DMS114 treated with DMSO at 0.1 percent for 48 hours (cell line): ENCODE measurements at regions not wholly inside any gene's neighbourhood (a gene's known extent, or its start where the extent isn't known, plus 50 kb on each side); places are given as distances from the start of the nearest gene placed in this dataset.

ENCODE experiments used
- DNase-seq: peaks from one replicate; lab custom pipeline; 2025; ENCODE audit not compliant: unreplicated experiment; lab: John Stamatoyannopoulos, UW

DNA sequence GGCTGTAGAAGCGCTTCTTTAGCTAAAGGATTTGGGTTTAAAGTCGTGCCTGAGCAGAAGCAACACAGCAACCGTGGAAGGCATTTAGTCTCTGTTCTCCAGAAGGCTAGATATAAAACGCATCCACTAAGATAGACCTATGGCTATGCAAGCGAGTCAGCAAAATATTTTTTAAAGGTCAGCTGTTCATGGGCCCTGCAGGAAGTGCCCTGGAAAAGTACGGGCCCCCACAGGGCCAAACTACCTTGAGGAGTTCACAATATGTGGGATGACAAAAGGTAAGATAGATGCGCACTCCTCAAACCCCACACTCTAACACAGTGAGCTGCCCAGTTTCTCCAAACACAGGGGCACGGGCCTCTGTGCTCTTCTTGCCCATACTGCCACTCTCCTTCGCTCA is 261.6 kb downstream of the VPS13C start:
- DNase-seq, result no peak

GRCh38 chr15:61796056-61796455 is 264.2 kb downstream of the VPS13C start:
- no peak for DNase-seq

DNA sequence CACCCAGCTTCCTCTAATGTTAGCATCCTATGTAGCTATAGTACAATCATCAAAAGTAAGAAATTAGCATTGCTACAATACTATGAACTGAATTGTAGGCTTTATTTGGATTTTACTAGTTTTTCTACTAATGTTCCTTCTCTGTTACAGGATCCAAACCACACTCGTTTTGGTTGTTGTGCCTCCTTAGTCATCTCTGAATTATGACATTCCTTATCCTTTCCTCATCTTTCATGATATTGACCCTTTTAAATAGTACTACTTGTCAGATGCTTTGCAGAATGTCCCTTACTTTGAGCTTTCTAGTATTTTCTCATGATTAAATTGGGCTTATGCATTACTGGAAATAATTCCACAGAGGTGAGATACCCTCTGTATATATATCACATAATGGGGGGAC is 265.4 kb downstream of the VPS13C start:
- DNase-seq, result no peak

DNA sequence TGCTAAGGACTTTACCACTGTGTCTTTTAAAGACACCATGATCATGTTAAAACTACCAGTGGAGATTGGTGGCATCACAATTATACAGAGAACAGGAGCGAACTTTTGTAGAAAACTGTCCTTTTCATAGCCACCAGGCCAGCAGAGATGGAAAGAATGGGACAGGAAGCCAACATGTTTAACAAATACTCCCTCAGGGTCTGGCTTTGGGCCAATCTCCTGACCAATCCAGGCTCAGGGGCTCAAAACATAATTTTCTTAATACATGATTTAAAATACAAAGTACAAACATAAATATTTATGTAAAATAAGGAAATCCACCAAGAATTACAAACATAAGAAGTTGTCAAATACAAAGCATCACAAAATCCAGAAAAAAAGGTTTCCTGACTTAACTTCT is 266.0 kb downstream of the VPS13C start:
- no peak for DNase-seq

DNA sequence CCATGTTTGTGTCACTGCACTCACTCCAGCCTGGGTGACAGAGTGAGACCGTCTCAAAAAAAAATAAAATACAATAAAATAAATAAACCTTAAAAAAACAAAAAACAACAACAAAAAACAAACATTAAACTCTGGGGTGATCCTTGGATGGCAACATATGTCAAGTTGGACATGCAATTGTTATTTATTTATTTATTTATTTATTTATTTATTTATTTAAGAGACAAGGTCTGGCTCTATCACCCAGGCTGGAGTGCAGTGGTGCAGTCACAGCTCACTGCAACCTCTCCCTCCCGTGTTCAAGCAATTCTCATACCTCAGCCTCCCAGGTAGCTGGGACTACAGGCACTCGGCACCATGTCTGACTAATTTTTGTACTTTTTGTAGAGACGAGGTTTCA is 275.5 kb downstream of the VPS13C start:
- no peak for DNase-seq

GRCh38 chr15:61780278-61780980 is 279.8 kb downstream of the VPS13C start:
- no peak for DNase-seq

DNA sequence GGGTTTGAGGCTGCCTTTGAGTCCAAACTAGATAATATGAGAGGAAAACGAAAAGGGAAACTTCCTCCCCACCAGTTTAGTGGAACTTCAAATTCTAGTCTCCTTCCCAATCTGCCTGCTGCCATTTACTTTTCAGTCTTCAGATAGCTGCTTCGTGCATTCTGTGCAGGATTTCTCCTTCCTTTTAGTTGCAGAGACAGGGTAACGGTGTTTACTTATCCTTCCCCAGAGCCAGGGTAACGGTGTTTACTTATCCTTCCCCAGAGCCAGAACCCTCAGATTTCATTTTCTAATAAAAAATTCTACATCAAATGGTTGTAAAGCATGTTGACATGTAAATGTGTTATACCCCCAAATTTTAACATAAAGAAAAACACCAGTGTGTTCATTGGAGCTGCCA is 282.6 kb downstream of the VPS13C start:
- DNase-seq, result no peak

DNA sequence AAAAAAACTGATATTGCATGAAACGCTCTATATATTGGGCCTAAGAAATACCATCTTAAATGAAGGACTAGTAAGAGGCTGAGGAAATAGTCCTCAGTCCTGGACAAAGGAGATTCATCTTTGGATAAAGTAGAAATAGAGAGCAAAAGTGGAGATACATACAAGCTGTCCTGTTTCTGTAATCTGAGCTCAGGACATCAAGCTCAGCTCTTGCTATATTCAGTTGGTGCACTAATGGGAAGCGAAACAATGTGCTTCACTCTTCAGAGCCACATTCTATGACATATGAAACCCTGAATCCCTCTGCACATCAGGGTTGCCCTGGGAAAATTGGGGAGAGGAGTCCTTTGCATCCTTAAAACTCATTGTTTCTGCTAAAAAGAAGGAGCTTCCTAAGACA is 290.7 kb downstream of the VPS13C start:
- DNase-seq, result no peak

- no peak for DNase-seq
Observed at GRCh38 chr15:61768131-61768530, 292.1 kb downstream of the VPS13C start.

DNA sequence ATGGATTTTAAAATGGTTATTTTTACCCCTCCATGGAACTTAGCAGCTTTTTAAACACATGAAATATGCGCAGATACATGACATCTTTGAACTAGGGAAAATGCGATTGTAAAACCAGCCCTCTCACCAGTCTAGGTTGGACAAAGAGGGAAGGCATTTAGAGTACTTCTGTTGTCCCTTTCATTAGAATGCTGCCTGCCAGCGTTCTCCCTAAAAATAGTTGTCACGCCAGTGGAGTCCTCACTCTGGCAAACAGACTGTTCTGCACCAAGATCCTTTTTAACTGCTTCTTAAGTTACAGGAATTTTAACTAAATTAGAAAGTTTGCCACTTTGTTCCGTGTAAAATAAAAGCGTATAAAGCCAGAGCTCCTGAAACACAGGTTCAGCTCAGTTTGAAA is 295.3 kb downstream of the VPS13C start:
- no peak for DNase-seq

DNA sequence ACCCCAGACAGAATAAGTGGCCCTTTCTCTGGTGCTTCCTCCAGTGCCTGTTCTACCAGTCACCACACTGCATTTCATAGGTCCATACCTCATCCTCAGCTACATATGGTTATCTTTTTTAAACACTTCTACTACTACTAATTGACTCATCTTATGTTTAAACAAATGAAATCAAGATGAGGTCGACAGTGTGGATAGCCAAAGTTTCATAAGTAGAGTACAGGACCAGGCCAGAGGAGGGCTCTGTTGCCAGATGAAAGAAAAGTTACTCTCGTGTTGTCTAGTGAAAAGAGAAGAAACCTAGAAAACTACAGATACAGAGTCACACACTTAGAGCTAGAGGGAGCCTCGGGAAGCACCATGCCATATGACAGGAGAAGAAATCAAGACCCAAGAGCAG is 296.1 kb downstream of the VPS13C start:
- no peak for DNase-seq

DNA sequence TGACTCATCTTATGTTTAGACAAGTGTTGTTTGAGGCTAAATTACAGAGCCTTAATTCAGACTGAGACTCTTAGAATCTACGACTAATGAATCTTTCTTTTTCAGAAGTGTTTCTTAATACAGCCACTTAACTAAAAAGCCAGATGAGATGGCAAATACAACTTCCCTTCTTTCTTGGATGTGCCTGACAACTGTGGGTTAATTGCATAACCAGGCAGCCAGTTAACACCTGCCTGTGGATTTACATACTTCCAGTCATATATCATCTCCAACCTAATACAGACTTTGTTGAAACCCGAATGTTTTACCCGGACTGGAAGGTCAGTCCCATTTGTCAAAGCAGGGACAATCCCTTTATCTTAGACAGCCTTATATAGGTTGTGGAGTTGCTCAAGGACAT is 297.6 kb downstream of the VPS13C start:
- DNase-seq, result no peak

GRCh38 chr15:61759639-61760038 is 300.6 kb downstream of the VPS13C start:
- DNase-seq, result no peak

GRCh38 chr15:61756071-61756820 is 304.0 kb downstream of the VPS13C start:
- DNase-seq, result no peak

DNA sequence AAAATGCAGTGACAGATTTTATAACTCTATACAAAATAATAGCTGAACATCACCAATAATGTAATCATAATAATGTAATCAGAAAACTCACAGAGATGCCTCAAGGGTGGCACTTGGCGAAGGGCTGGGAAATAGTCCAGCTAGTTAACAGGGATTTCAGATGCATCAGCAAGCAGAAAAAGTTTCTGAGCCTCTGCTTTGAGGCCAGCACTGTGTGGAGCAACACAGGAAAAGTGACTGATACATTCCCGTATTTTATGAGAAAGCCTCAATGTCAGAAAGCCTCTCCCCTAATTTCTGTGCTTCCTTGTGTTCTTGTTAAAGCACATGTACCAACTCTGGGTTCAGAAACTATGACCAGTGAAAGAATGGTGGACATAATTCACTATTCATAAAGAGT is 304.8 kb downstream of the VPS13C start:
- DNase-seq, result no peak

- no peak for DNase-seq
Observed at GRCh38 chr15:61753018-61753710, 307.1 kb downstream of the VPS13C start.

GRCh38 chr15:61752001-61752400 is 308.2 kb downstream of the VPS13C start:
- DNase-seq, result no peak

- no peak for DNase-seq
Observed at GRCh38 chr15:61750271-61751084, 309.8 kb downstream of the VPS13C start.

DNA sequence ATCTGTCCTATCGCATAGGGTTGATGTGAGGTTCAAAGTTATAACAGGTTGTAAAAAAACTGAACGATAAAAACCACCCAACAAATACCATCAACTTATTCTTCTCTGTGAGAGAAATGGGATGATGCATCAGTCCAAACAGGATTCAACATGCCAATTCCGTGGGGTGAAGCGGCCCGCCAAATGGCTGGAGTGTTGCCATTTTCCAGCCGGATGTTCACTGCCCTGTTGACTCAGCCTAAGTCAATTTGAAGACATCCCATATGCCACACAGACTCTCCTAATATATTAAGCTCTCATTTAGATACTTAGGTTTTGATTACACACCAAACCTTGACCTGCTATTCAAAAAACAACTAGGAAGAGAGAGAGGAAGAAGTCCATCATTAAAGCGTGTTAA is 311.1 kb downstream of the VPS13C start:
- DNase-seq, result no peak

DNA sequence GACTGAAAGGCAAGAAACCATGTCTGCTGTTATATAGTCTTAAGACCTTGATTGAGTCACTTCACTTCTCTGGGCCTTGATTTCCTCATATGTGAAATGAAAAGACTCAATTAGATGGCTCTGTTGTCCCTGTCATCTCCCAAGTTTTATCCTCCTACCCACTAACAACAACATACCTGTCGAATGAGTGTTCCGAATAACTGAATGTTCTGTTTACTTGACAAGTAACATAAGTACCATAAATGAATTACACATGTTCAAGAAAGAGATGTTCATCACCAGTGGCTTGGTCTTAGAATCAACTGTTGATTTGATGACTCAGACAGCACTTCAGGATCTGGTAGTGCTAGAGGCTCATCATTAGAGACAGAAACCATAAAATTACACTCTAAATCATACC is 311.7 kb downstream of the VPS13C start:
- DNase-seq, result no peak

DNA sequence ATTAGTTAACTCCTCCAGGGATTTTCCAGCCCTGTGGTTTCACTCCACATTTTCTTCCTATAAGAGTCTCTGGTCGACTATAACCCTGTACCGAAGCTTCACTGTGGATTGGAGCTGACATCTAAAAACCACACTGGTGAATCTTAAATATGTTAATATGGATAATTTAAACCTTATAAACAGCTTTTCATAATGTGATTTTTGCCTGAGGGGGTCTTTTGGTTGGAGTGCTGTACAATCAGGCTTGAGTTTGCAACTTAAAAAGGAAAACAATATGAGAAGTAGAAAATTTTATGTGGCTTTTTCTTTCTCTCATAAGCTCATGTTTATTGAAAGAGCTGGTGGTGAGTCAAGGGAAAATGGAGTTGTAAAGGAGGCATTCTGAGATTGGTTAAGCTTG is 313.7 kb downstream of the VPS13C start:
- DNase-seq, result no peak
